CD4-positive, alpha-beta T cell treated with Interleukin-15 for 1 hour (primary cell): ENCODE measurements at regions not wholly inside any gene's neighbourhood (a gene's known extent, or its start where the extent isn't known, plus 50 kb on each side); places are given as distances from the start of the nearest gene placed in this dataset.

Source experiments
- DNase-seq: peaks from one replicate; pipeline ENCODE4 v3.0.0-alpha.2; 2020

DNA sequence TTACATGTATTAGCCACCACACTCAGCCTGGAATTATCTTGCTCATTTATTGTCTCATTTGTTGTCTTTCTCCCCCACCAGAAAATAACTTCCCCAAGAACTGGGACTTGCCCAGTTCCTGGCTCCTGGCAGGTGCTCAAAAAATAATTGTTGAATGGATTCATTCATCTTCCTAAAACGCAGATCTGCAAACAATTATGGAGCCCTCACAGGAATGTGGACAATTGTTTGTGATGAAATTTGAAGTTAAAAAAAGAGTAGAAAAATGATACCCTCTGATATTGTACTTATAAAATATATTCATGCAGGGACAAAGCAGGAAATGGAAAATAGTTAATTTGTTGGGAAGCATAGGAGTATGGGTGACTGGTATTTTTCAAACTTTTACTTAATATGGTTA is 60.7 kb upstream of the MAP1LC3B2 start:
- no peak for DNase-seq

GRCh38 chr12:116502141-116502725 is 56.9 kb upstream of the MAP1LC3B2 start:
- no peak for DNase-seq

DNA sequence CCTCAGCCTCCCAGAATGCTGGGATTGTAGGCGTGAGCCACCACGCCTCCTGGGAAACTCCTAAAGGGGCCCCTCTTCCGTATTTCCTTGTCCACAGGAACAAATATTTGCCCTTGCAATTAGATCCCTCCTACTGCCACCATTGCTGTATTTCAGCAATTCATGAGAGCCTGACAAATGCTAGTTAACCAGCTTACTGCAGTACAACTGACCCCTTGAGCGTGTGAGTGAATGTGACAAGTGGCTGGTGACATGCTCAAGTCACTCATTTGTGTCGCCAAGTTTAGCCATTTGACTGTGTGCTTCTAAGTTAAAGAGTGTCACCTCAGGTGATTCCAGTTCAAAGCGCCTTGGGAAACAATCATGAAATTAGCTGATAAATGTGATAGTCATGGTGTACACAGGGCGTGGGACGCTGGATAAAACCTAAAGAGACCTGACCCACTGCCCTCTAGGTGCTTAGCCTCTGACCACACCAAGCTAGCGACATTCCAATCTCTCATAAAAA is 56.1 kb upstream of the MAP1LC3B2 start:
- no peak for DNase-seq

DNA sequence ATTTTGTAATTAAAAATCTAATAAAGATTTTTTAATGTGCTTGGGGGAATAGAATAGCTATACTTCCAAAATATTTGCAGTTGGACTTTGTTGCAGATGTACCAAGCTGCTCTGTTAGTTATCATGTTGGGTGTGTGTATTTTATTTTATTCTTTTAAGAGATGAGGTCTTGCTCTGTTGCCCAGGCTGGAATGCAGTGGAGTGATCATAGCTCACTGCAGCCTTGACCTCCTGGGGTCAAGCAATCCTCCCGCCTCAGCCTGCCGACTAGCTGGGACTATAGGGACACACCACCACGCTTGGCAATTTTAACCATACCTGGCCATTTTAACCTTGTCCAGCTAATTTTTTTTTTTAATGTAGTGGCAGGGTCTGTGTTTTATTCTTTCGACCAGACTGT is 54.7 kb upstream of the MAP1LC3B2 start:
- no peak for DNase-seq

- DNase-seq = no peak
These were observed 52.5 kb upstream of the MAP1LC3B2 start for GRCh38 chr12:116506697-116507064.

- DNase-seq = no peak
These were observed 50.7 kb upstream of the MAP1LC3B2 start for GRCh38 chr12:116508145-116509121.
